IMR-90 (cell line): ENCODE measurements at regions not wholly inside any gene's neighbourhood (a gene's known extent, or its start where the extent isn't known, plus 50 kb on each side); places are given as distances from the start of the nearest gene placed in this dataset.

ENCODE experiments used
- CEBPB ChIP-seq: IDR thresholded peaks from 2 replicates; pipeline ENCODE4 v1.6.1; 2012; ENCODE audit warnings: low read depth, low read length, improper control_type of control experiment
- CTCF ChIP-seq: conservative IDR thresholded peaks from 2 replicates; pipeline ENCODE4 v1.5.1; 2012; ENCODE audit warnings: mild to moderate bottlenecking, low read depth, low read length, improper control_type of control experiment
- ELK1 ChIP-seq: fragments of 150-350 bp; IDR thresholded peaks from 2 replicates; pipeline ENCODE4 v1.6.1; 2016; ENCODE audit warnings: low read depth, mild to moderate bottlenecking, low read length, moderate library complexity, borderline replicate concordance
- MAFK ChIP-seq: IDR thresholded peaks from 2 replicates; pipeline ENCODE4 v1.6.1; 2012; ENCODE audit warnings: low read depth, low read length, improper control_type of control experiment
- NFE2L2 ChIP-seq: fragments of 150-350 bp; IDR thresholded peaks from 2 replicates; pipeline ENCODE4 v1.6.1; 2016; ENCODE audit warnings: low read depth, mild to moderate bottlenecking, low read length
- POLR2A ChIP-seq: IDR thresholded peaks from 2 replicates; pipeline ENCODE4 v1.6.1; 2012; ENCODE audit warnings: mild to moderate bottlenecking, low read depth, low read length

DNA sequence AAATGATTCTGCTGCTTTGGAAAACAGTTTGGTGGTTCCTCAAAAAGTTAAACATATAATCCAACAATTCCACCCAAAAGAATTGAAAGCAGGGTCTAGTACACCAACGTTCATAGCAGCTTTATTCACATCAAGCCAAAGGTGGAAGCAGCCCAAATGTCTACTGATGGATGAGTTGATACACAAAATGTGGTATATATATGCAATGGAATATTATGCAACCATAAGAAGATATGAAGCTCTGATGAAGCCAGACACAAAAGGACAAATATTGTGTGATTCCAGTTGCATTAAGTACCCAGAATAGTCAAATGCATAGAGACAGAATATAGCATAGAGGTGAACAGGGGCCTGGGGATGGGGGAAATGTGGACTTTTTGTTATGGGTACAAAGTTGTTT, 269.3 kb downstream of the METTL4 start:
- TF ChIP-seq POLR2A: no peak
- no peak for TF ChIP-seq CTCF
- TF ChIP-seq NFE2L2: no peak
- no peak for TF ChIP-seq CEBPB
- TF ChIP-seq MAFK: no peak
- TF ChIP-seq ELK1: no peak
